PC-9 (cell line): ENCODE measurements at regions not wholly inside any gene's neighbourhood (a gene's known extent, or its start where the extent isn't known, plus 50 kb on each side); places are given as distances from the start of the nearest gene placed in this dataset.

Experiments used
- BruUV-seq: library from RNA; stranded (reverse); fragments of 400-500 nt; replicated peaks from 2 replicates; lab custom pipeline; 2021; lab: Mats Ljungman, UMichigan
- CTCF ChIA-PET: fragments of 300-600 bp; sonication (Branson Sonifier 250); formaldehyde crosslinking; loops from one replicate; lab custom pipeline; 2022; ENCODE audit warnings: antibody characterized with exemption; lab: Charles Lee
- POLR2A ChIA-PET: fragments of 300-600 bp; sonication (Branson Sonifier 250); formaldehyde crosslinking; loops from one replicate; lab custom pipeline; 2022; ENCODE audit warnings: antibody characterized with exemption; ENCODE audit not compliant: unreplicated experiment; lab: Charles Lee
- DNase-seq, 2 experiments: peaks; one replicate each; pipeline versions ENCODE4 v3.0.0 to v3.0.0-alpha.2; 2015 to 2022; ENCODE audit warnings: mixed read lengths in 1 of 2
- H2AFZ ChIP-seq: fragments of 200-600 bp; sonication (generic); 2 replicates; pipeline ENCODE4 v1.8.1; 2017; ENCODE audit warnings: antibody characterized with exemption
- H3F3A ChIP-seq: fragments of 200-600 bp; sonication (generic); 2 replicates; pipeline ENCODE4 v1.8.1; 2017; ENCODE audit warnings: antibody characterized with exemption, mild to moderate bottlenecking, low read depth; ENCODE audit not compliant: insufficient read depth
- H3K27ac ChIP-seq: fragments of 200-600 bp; sonication (generic); 2 replicates; pipeline ENCODE4 v1.6.1; 2016; ENCODE audit warnings: mixed run types
- H3K27me3 ChIP-seq: fragments of 200-600 bp; sonication (generic); 2 replicates; pipeline ENCODE4 v1.6.1; 2016; ENCODE audit warnings: low read depth, mixed run types; ENCODE audit not compliant: insufficient read depth
- H3K36me3 ChIP-seq: fragments of 200-600 bp; sonication (generic); 2 replicates; pipeline ENCODE4 v1.6.1; 2016; ENCODE audit warnings: low read depth, mixed run types
- H3K4me1 ChIP-seq: fragments of 200-600 bp; sonication (generic); replicated peaks from 2 replicates; pipeline ENCODE4 v1.6.1; 2016; ENCODE audit warnings: mixed run types; ENCODE audit not compliant: insufficient read depth
- H3K4me2 ChIP-seq: fragments of 200-600 bp; sonication (generic); 2 replicates; pipeline ENCODE4 v1.6.1; 2017; ENCODE audit warnings: mixed run types
- H3K4me3 ChIP-seq: fragments of 200-600 bp; sonication (generic); 2 replicates; pipeline ENCODE4 v1.6.1; 2016; ENCODE audit warnings: mixed run types
- H3K79me2 ChIP-seq: fragments of 200-600 bp; sonication (generic); 2 replicates; pipeline ENCODE4 v1.6.1; 2017; ENCODE audit warnings: low read depth, mixed run types
- H3K9me2 ChIP-seq: fragments of 200-600 bp; sonication (generic); 2 replicates; pipeline ENCODE4 v1.8.1; 2017; ENCODE audit warnings: mild to moderate bottlenecking; ENCODE audit not compliant: insufficient read depth
- H3K9me3 ChIP-seq: fragments of 200-600 bp; sonication (generic); 2 replicates; pipeline ENCODE4 v1.8.1; 2016; ENCODE audit warnings: low read depth; ENCODE audit not compliant: insufficient read depth
- H4K20me1 ChIP-seq: fragments of 200-600 bp; sonication (generic); 2 replicates; pipeline ENCODE4 v1.8.1; 2017; ENCODE audit not compliant: insufficient read depth
- CTCF ChIP-seq: fragments of 200-600 bp; sonication (generic); conservative IDR thresholded peaks from 2 replicates; pipeline ENCODE4 v1.6.1; 2017; ENCODE audit warnings: mixed run types, antibody characterized with exemption, mild to moderate bottlenecking, moderate library complexity
- EZH2 ChIP-seq: fragments of 200-600 bp; sonication (generic); IDR thresholded peaks from 2 replicates; pipeline ENCODE4 v1.8.0; 2017; ENCODE audit warnings: antibody characterized with exemption, low read depth
- intact Hi-C: fragments of 100-400 bp; cut with micrococcal nuclease; formaldehyde crosslinking; loops from one replicate; pipeline ENCODE4 v1.10.0; 2022; ENCODE audit not compliant: unreplicated experiment

- TF ChIP-seq EZH2: no peak
- peak; percentile 70 for TF ChIP-seq CTCF
- Histone ChIP-seq H3K36me3 (no peaks in the 10 kb centered on the region), H4K20me1 (no peaks in the 10 kb centered on the region), H3K9me2 (no peaks in the 10 kb centered on the region), H3K4me1 (no peaks in the 10 kb centered on the region), H3K27ac (no peak overlapping the region), H3K27me3 (no peaks in the 10 kb centered on the region), H3K4me2 (no peak overlapping the region), H3K4me3 (no peak overlapping the region), H3K9me3 (no peaks in the 10 kb centered on the region), H3F3A (no peaks in the 10 kb centered on the region), H3K79me2 (no peaks in the 10 kb centered on the region), H2AFZ (no peak overlapping the region)
- BruUV-seq: no TSS peak
- intact Hi-C loops: loop anchor here (2.0 to 5.0 kb wide), 3 partner anchors 433 to 1047 kb away; partner anchors contain the start of gene GLRA2
- POLR2A ChIA-PET: no interaction called here
- CTCF ChIA-PET: no interaction called here
- DNase-seq: peak in 1 of 2 experiments; percentile 18
These were observed 66.0 kb upstream of the GEMIN8 start for GRCh38 chrX:14095702-14096101.

GRCh38 chrX:14094191-14094590, 64.5 kb upstream of the GEMIN8 start:
- Histone ChIP-seq H3K9me2 (no peaks in the 10 kb centered on the region), H3K27ac (no peak overlapping the region), H2AFZ (no peak overlapping the region), H3K4me3 (no peak overlapping the region), H4K20me1 (no peaks in the 10 kb centered on the region), H3K9me3 (no peaks in the 10 kb centered on the region), H3K36me3 (no peaks in the 10 kb centered on the region), H3K79me2 (no peaks in the 10 kb centered on the region), H3F3A (no peaks in the 10 kb centered on the region), H3K4me2 (no peak overlapping the region), H3K27me3 (no peaks in the 10 kb centered on the region), H3K4me1 (no peaks in the 10 kb centered on the region)
- CTCF ChIA-PET: no interaction called here
- TF ChIP-seq EZH2 (no peak), CTCF (no peak)
- POLR2A ChIA-PET: no interaction called here
- DNase-seq: no peak
- no TSS peak for BruUV-seq
- intact Hi-C loops: loop anchor here (2.0 kb wide), 2 partner anchors 435 to 1049 kb away; partner anchors contain the start of gene GLRA2

- no TSS peak for BruUV-seq
- H3K27me3 ChIP-seq: no peaks in the 10 kb centered on the region
- no peaks in the 10 kb centered on the region for H4K20me1 ChIP-seq
- H3K9me3 ChIP-seq: no peaks in the 10 kb centered on the region
- no peak overlapping the region for H3K4me3 ChIP-seq
- no peak for TF ChIP-seq CTCF
- TF ChIP-seq EZH2: no peak
- no peaks in the 10 kb centered on the region for H3K9me2 ChIP-seq
- no peak overlapping the region for H3K4me2 ChIP-seq
- H3K27ac ChIP-seq: no peak overlapping the region
- intact Hi-C loops: no loop called here
- H3K36me3 ChIP-seq: no peaks in the 10 kb centered on the region
- no peaks in the 10 kb centered on the region for H3F3A ChIP-seq
- no peaks in the 10 kb centered on the region for H3K4me1 ChIP-seq
- ChIA-PET POLR2A (no interaction called here), CTCF (no interaction called here)
- H2AFZ ChIP-seq: no peak overlapping the region
- no peaks in the 10 kb centered on the region for H3K79me2 ChIP-seq
- no peak for DNase-seq
These were observed 54.8 kb upstream of the GEMIN8 start for GRCh38 chrX:14084466-14084865.
